Transverse colon (tissue), 4 donors: ENCODE measurements at regions not wholly inside any gene's neighbourhood (a gene's known extent, or its start where the extent isn't known, plus 50 kb on each side); places are given as distances from the start of the nearest gene placed in this dataset.

ENCODE experiments used
- EP300 ChIP-seq: sonication (generic); formaldehyde crosslinking; IDR thresholded peaks from one replicate; pipeline ENCODE4 v1.6.1; 2017; ENCODE audit warnings: antibody characterized with exemption, low read depth
- POLR2A ChIP-seq: fragments of 450-650 bp; IDR thresholded peaks from one replicate; pipeline ENCODE4 v1.6.1; 2016; ENCODE audit warnings: antibody characterized with exemption, mild to moderate bottlenecking, moderate library complexity
- POLR2AphosphoS5 ChIP-seq, 3 donors: sonication (generic); formaldehyde crosslinking; IDR thresholded peaks; one replicate each; pipeline ENCODE4 v1.6.1; 2016; ENCODE audit warnings: antibody characterized with exemption in 3 of 3
- TF ChIP-seq, protein P1 (sequence below), 5 experiments: fragments of 200-600 bp in 3 of 5; fragments of 450-650 bp in 2 of 5; sonication (generic) in 3 of 5; IDR thresholded peaks; 1 replicate in 2 of 5; 2 replicates in 3 of 5; pipeline ENCODE4 v1.5.1; 2016 to 2017; ENCODE audit warnings: antibody characterized with exemption in 5 of 5, inconsistent platforms in 3 of 5, mild to moderate bottlenecking in 2 of 5, moderate library complexity in 1 of 5

DNA sequence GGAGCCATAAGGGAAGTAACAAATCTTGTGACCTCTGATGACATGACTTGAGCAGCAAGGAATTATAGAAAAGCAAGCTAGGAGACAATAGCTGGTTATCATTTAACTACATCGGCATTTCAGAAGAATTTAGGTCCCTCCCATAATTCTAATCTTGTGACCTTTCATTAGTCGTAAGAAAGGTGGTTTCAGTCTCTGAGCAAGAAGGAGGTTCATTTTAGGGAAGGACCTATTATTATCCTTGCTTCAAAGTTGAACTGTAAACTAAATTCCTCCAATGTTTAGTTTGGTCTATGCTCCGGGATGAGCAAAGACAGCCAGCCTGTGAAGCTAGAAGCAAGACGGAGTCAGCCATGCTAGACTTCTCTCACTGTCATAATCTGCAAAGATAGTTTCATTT is 159.6 kb downstream of the SLC16A9 start:
- TF ChIP-seq, protein P1, sequence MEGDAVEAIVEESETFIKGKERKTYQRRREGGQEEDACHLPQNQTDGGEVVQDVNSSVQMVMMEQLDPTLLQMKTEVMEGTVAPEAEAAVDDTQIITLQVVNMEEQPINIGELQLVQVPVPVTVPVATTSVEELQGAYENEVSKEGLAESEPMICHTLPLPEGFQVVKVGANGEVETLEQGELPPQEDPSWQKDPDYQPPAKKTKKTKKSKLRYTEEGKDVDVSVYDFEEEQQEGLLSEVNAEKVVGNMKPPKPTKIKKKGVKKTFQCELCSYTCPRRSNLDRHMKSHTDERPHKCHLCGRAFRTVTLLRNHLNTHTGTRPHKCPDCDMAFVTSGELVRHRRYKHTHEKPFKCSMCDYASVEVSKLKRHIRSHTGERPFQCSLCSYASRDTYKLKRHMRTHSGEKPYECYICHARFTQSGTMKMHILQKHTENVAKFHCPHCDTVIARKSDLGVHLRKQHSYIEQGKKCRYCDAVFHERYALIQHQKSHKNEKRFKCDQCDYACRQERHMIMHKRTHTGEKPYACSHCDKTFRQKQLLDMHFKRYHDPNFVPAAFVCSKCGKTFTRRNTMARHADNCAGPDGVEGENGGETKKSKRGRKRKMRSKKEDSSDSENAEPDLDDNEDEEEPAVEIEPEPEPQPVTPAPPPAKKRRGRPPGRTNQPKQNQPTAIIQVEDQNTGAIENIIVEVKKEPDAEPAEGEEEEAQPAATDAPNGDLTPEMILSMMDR (IDR thresholded peaks at IDR 0.05) = no peak
- TF ChIP-seq EP300 = no peak
- TF ChIP-seq POLR2AphosphoS5 (IDR thresholded peaks at IDR 0.05) = no peak
- TF ChIP-seq POLR2A = no peak
